Thoracic aorta (tissue), 2 donors: ENCODE measurements at regions not wholly inside any gene's neighbourhood (a gene's known extent, or its start where the extent isn't known, plus 50 kb on each side); places are given as distances from the start of the nearest gene placed in this dataset.

ENCODE experiments used
- ATAC-seq: fragments of 150-250 bp; one replicate; pipeline ENCODE4 v1.8.0; 2017; ENCODE audit warnings: low read depth; ENCODE audit not compliant: insufficient number of reproducible peaks, low FRiP score
- DNase-seq: peaks from one replicate; pipeline ENCODE4 v3.0.0-alpha.2; 2020; ENCODE audit warnings: low spot score
- H3K27ac ChIP-seq, 2 donors: fragments of 200-600 bp; sonication (generic); 1 replicate in 1 of 2; 2 replicates in 1 of 2; pipeline ENCODE4 v1.5.1; 2016; ENCODE audit warnings: mild to moderate bottlenecking in 2 of 2, moderate library complexity in 2 of 2
- H3K27me3 ChIP-seq: fragments of 200-600 bp; sonication (generic); replicated peaks from 2 replicates; pipeline ENCODE4 v1.6.0; 2016; ENCODE audit warnings: mild to moderate bottlenecking; ENCODE audit not compliant: insufficient read depth
- H3K36me3 ChIP-seq: fragments of 200-600 bp; sonication (generic); one replicate; pipeline ENCODE4 v1.5.1; 2016
- H3K4me1 ChIP-seq, 2 donors: fragments of 200-600 bp; sonication (generic); 1 replicate in 1 of 2; 2 replicates in 1 of 2; pipeline versions ENCODE4 v1.5.1 to v1.6.0; 2016; ENCODE audit warnings: low read depth in 2 of 2, mild to moderate bottlenecking in 1 of 2; ENCODE audit not compliant: control insufficient read depth in 1 of 2
- H3K4me3 ChIP-seq: fragments of 200-600 bp; sonication (generic); 2 replicates; pipeline ENCODE4 v1.5.1; 2016; ENCODE audit warnings: mild to moderate bottlenecking
- H3K9me3 ChIP-seq: fragments of 200-600 bp; sonication (generic); 2 replicates; pipeline ENCODE4 v1.5.1; 2016
- CTCF ChIP-seq: fragments of 200-600 bp; sonication (generic); IDR thresholded peaks from one replicate; pipeline ENCODE4 v1.5.1; 2019; ENCODE audit warnings: antibody characterized with exemption

- no peak overlapping the region for H3K4me3 ChIP-seq
- H3K9me3 ChIP-seq = no peaks in the 10 kb centered on the region
- H3K4me1 ChIP-seq = no peaks in the 10 kb centered on the region
- H3K36me3 ChIP-seq = no peaks in the 10 kb centered on the region
- H3K27ac ChIP-seq = no peak overlapping the region
- DNase-seq = no peak
- no peak for TF ChIP-seq CTCF
- no peaks in the 10 kb centered on the region for H3K27me3 ChIP-seq
- ATAC-seq = no peak
Observed at GRCh38 chr16:80041410-80041809, 440.9 kb upstream of the MAF start.

- Histone ChIP-seq H3K27ac (no peak overlapping the region), H3K9me3 (no peaks in the 10 kb centered on the region), H3K27me3 (no peaks in the 10 kb centered on the region), H3K36me3 (no peaks in the 10 kb centered on the region), H3K4me3 (no peak overlapping the region), H3K4me1 (no peaks in the 10 kb centered on the region)
- TF ChIP-seq CTCF = no peak
- no peak for ATAC-seq
- no peak for DNase-seq
Observed at GRCh38 chr16:80040814-80041213, 440.3 kb upstream of the MAF start.

GRCh38 chr16:80040413-80040812, 439.9 kb upstream of the MAF start:
- ATAC-seq (no peak), DNase-seq (no peak)
- H3K36me3 ChIP-seq = no peaks in the 10 kb centered on the region
- no peaks in the 10 kb centered on the region for H3K9me3 ChIP-seq
- H3K27me3 ChIP-seq = no peaks in the 10 kb centered on the region
- TF ChIP-seq CTCF = no peak
- no peak overlapping the region for H3K27ac ChIP-seq
- H3K4me1 ChIP-seq = no peaks in the 10 kb centered on the region
- H3K4me3 ChIP-seq = no peak overlapping the region

GRCh38 chr16:80039777-80040176, 439.2 kb upstream of the MAF start:
- H3K4me3 ChIP-seq = no peak overlapping the region
- no peaks in the 10 kb centered on the region for H3K4me1 ChIP-seq
- no peaks in the 10 kb centered on the region for H3K9me3 ChIP-seq
- no peaks in the 10 kb centered on the region for H3K27me3 ChIP-seq
- DNase-seq = no peak
- TF ChIP-seq CTCF = no peak
- no peak overlapping the region for H3K27ac ChIP-seq
- no peak for ATAC-seq
- no peaks in the 10 kb centered on the region for H3K36me3 ChIP-seq

- Histone ChIP-seq H3K36me3 (no peaks in the 10 kb centered on the region), H3K4me1 (no peaks in the 10 kb centered on the region), H3K4me3 (no peak overlapping the region), H3K9me3 (no peaks in the 10 kb centered on the region), H3K27ac (no peak overlapping the region), H3K27me3 (no peaks in the 10 kb centered on the region)
- DNase-seq (no peak), ATAC-seq (no peak)
- TF ChIP-seq CTCF = no peak
Observed at GRCh38 chr16:80038566-80038965, 438.0 kb upstream of the MAF start.
